T-cell (primary cell): ENCODE measurements at regions not wholly inside any gene's neighbourhood (a gene's known extent, or its start where the extent isn't known, plus 50 kb on each side); places are given as distances from the start of the nearest gene placed in this dataset.

Experiments
- ATAC-seq, 4 experiments: fragments of 200-7000 bp in 3 of 4; fragments of 150-1000 bp in 1 of 4; cut with Tn5 transposase; replicated peaks in 1 of 4; 1 replicate in 3 of 4; 2 replicates in 1 of 4; pipeline ENCODE4 v1.10.0; 2021; ENCODE audit warnings: moderate library complexity in 3 of 4, mild to moderate bottlenecking in 2 of 4, moderate number of reproducible peaks in 1 of 4
- CTCF ChIA-PET, 2 donors: fragments of 300-600 bp; sonication (Branson Sonifier 250); formaldehyde crosslinking; loops; one replicate each; lab custom pipeline; 2022; ENCODE audit warnings: antibody characterized with exemption in 2 of 2; lab: Charles Lee
- POLR2A ChIA-PET, 2 donors: fragments of 300-600 bp; sonication (Branson Sonifier 250); formaldehyde crosslinking; loops; one replicate each; lab custom pipeline; 2022; ENCODE audit warnings: antibody characterized with exemption in 2 of 2; lab: Charles Lee
- DNase-seq, 35 experiments: peaks; one replicate each; pipeline versions ENCODE4 v3.0.0 to v3.0.0-alpha.2; 2013 to 2023
- H3K27ac ChIP-seq: one replicate; pipeline ENCODE4 v1.5.1; 2013; ENCODE audit warnings: low read length
- H3K27me3 ChIP-seq, 2 experiments: replicated peaks in 1 of 2; 1 replicate in 1 of 2; 2 replicates in 1 of 2; pipeline versions ENCODE4 v1.6.1 to v1.7.0; 2013; ENCODE audit warnings: low read length in 1 of 2, mixed read lengths in 1 of 2; ENCODE audit not compliant: control insufficient read depth in 2 of 2, insufficient read depth in 2 of 2; ENCODE audit errors: extremely low read depth in 1 of 2
- H3K36me3 ChIP-seq, 2 donors: 1 replicate in 1 of 2; 2 replicates in 1 of 2; pipeline versions ENCODE4 v1.6.1 to v1.7.0; 2013; ENCODE audit warnings: low read length in 1 of 2; ENCODE audit not compliant: control insufficient read depth in 2 of 2, insufficient read depth in 1 of 2; ENCODE audit errors: extremely low read depth in 1 of 2
- H3K4me1 ChIP-seq, 2 experiments: 1 replicate in 1 of 2; 2 replicates in 1 of 2; pipeline versions ENCODE4 v1.6.1 to v1.7.0; 2013; ENCODE audit warnings: low read length in 2 of 2, mixed read lengths in 1 of 2; ENCODE audit not compliant: insufficient read depth in 2 of 2, control insufficient read depth in 1 of 2; ENCODE audit errors: extremely low read depth in 1 of 2
- H3K4me3 ChIP-seq, 2 donors: 1 replicate in 1 of 2; 2 replicates in 1 of 2; pipeline versions ENCODE4 v1.5.1 to v1.7.0; 2013; ENCODE audit warnings: mild to moderate bottlenecking in 2 of 2, low read length in 1 of 2, moderate library complexity in 1 of 2; ENCODE audit not compliant: control insufficient read depth in 1 of 2; ENCODE audit errors: extremely low read depth in 1 of 2
- H3K9me3 ChIP-seq: 2 replicates; pipeline ENCODE4 v1.7.0; 2013
- H3K27ac Mint-ChIP-seq, 2 donors: one replicate each; pipeline ENCODE4 v1.8.0; 2020 to 2021; ENCODE audit warnings: mild to moderate bottlenecking in 2 of 2, mixed read lengths in 2 of 2
- H3K27me3 Mint-ChIP-seq, 2 donors: one replicate each; pipeline ENCODE4 v1.8.0; 2021 to 2022; ENCODE audit warnings: mixed read lengths in 2 of 2
- H3K36me3 Mint-ChIP-seq: one replicate; pipeline ENCODE4 v1.8.0; 2021; ENCODE audit warnings: mixed read lengths
- H3K4me1 Mint-ChIP-seq, 3 donors: one replicate each; pipeline ENCODE4 v1.8.0; 2020 to 2022; ENCODE audit warnings: mixed read lengths in 3 of 3, mild to moderate bottlenecking in 1 of 3
- H3K4me3 Mint-ChIP-seq, 3 donors: one replicate each; pipeline ENCODE4 v1.8.0; 2020 to 2022; ENCODE audit warnings: mild to moderate bottlenecking in 3 of 3, mixed read lengths in 3 of 3, moderate library complexity in 3 of 3
- H3K9me3 Mint-ChIP-seq, 3 donors: one replicate each; pipeline ENCODE4 v1.8.0; 2020 to 2022; ENCODE audit warnings: mixed read lengths in 3 of 3
- WGBS: methylation state at CpG from one replicate; pipeline ENCODE4 v1.1.5; 2013; ENCODE audit warnings: missing lambda C conversion rate; ENCODE audit not compliant: insufficient coverage; 5-methylcytosine and 5-hydroxymethylcytosine counted together

- ATAC-seq (no peak), DNase-seq (no peak)
- no peaks in the 10 kb centered on the region for H3K9me3 ChIP-seq
- 47% methylated on average over 4 of the region's 5 CpGs for WGBS
- POLR2A ChIA-PET: no interaction called here
- H3K27me3 Mint-ChIP-seq: peaks cover 14 to 22% of the 10 kb centered on the region in 2 donors
- no peak overlapping the region for H3K4me3 ChIP-seq
- H3K4me1 ChIP-seq: no peaks in the 10 kb centered on the region
- H3K27ac Mint-ChIP-seq: no peak overlapping the region
- peaks cover 0 to 16% of the 10 kb centered on the region in 2 experiments for H3K27me3 ChIP-seq
- H3K9me3 Mint-ChIP-seq: no peaks in the 10 kb centered on the region
- no peaks in the 10 kb centered on the region for H3K36me3 Mint-ChIP-seq
- H3K4me3 Mint-ChIP-seq: no peak overlapping the region
- no peak overlapping the region for H3K27ac ChIP-seq
- CTCF ChIA-PET: no interaction called here
- no peaks in the 10 kb centered on the region for H3K36me3 ChIP-seq
- H3K4me1 Mint-ChIP-seq: no peaks in the 10 kb centered on the region
Measured at GRCh38 chr1:112056354-112056753, 66.9 kb upstream of the KCND3 start.

GRCh38 chr1:112057736-112058135, 68.3 kb upstream of the KCND3 start:
- no peaks in the 10 kb centered on the region for H3K9me3 ChIP-seq
- 76% methylated on average over 4 of the region's 5 CpGs for WGBS
- H3K36me3 ChIP-seq: no peaks in the 10 kb centered on the region
- CTCF ChIA-PET: no interaction called here
- Mint-ChIP-seq H3K9me3 (no peaks in the 10 kb centered on the region), H3K4me1 (no peaks in the 10 kb centered on the region), H3K4me3 (no peak overlapping the region), H3K27ac (no peak overlapping the region), H3K36me3 (no peaks in the 10 kb centered on the region), H3K27me3 (peaks cover 16 to 26% of the 10 kb centered on the region in 2 donors)
- H3K27me3 ChIP-seq: peaks cover 0 to 14% of the 10 kb centered on the region in 2 experiments
- no peak overlapping the region for H3K27ac ChIP-seq
- DNase-seq: no peak
- H3K4me1 ChIP-seq: no peaks in the 10 kb centered on the region
- H3K4me3 ChIP-seq: no peak overlapping the region
- POLR2A ChIA-PET: no interaction called here
- ATAC-seq: no peak

- Histone ChIP-seq H3K36me3 (no peaks in the 10 kb centered on the region), H3K4me1 (no peaks in the 10 kb centered on the region), H3K9me3 (no peaks in the 10 kb centered on the region), H3K4me3 (no peak overlapping the region), H3K27me3 (peaks cover 0 to 21% of the 10 kb centered on the region in 2 experiments), H3K27ac (no peak overlapping the region)
- ChIA-PET POLR2A (no interaction called here), CTCF (no interaction called here)
- DNase-seq (no peak), ATAC-seq (no peak)
- peaks cover 20 to 28% of the 10 kb centered on the region in 2 donors for H3K27me3 Mint-ChIP-seq
- H3K9me3 Mint-ChIP-seq: no peaks in the 10 kb centered on the region
- no peaks in the 10 kb centered on the region for H3K36me3 Mint-ChIP-seq
- WGBS: 78% methylated on average over 4 of the region's 7 CpGs
- H3K27ac Mint-ChIP-seq: no peak overlapping the region
- no peaks in the 10 kb centered on the region for H3K4me1 Mint-ChIP-seq
- no peak overlapping the region for H3K4me3 Mint-ChIP-seq
Measured at GRCh38 chr1:112058815-112059450, 69.5 kb upstream of the KCND3 start.

- H3K27me3 Mint-ChIP-seq: peaks cover 24 to 30% of the 10 kb centered on the region in 2 donors
- H3K27me3 ChIP-seq: peaks cover 0 to 24% of the 10 kb centered on the region in 2 experiments
- no peaks in the 10 kb centered on the region for H3K9me3 ChIP-seq
- no peaks in the 10 kb centered on the region for H3K36me3 Mint-ChIP-seq
- H3K27ac ChIP-seq: no peak overlapping the region
- POLR2A ChIA-PET: no interaction called here
- no peak overlapping the region for H3K4me3 ChIP-seq
- no peaks in the 10 kb centered on the region for H3K36me3 ChIP-seq
- no peaks in the 10 kb centered on the region for H3K4me1 ChIP-seq
- CTCF ChIA-PET: no interaction called here
- no peaks in the 10 kb centered on the region for H3K9me3 Mint-ChIP-seq
- DNase-seq (no peak), ATAC-seq (no peak)
- no peak overlapping the region for H3K4me3 Mint-ChIP-seq
- 67% methylated on average over 3 of the region's 6 CpGs for WGBS
- H3K27ac Mint-ChIP-seq: no peak overlapping the region
- H3K4me1 Mint-ChIP-seq: no peaks in the 10 kb centered on the region
Measured at GRCh38 chr1:112059679-112060078, 70.2 kb upstream of the KCND3 start.

- WGBS: no CpG with 5 or more reads among the region's 1 CpG
- ChIA-PET POLR2A (no interaction called here), CTCF (no interaction called here)
- ATAC-seq (no peak), DNase-seq (no peak)
- no peaks in the 10 kb centered on the region for H3K4me1 Mint-ChIP-seq
- no peak overlapping the region for H3K27ac Mint-ChIP-seq
- H3K27me3 Mint-ChIP-seq: peaks cover 22 to 36% of the 10 kb centered on the region in 2 donors
- no peaks in the 10 kb centered on the region for H3K9me3 ChIP-seq
- H3K27me3 ChIP-seq: peaks cover 0 to 26% of the 10 kb centered on the region in 2 experiments
- no peak overlapping the region for H3K27ac ChIP-seq
- H3K36me3 ChIP-seq: no peaks in the 10 kb centered on the region
- H3K36me3 Mint-ChIP-seq: no peaks in the 10 kb centered on the region
- no peak overlapping the region for H3K4me3 Mint-ChIP-seq
- H3K4me1 ChIP-seq: no peaks in the 10 kb centered on the region
- no peak overlapping the region for H3K4me3 ChIP-seq
- H3K9me3 Mint-ChIP-seq: no peaks in the 10 kb centered on the region
Measured at GRCh38 chr1:112060261-112060660, 70.8 kb upstream of the KCND3 start.

- H3K36me3 ChIP-seq: no peaks in the 10 kb centered on the region
- no peaks in the 10 kb centered on the region for H3K9me3 Mint-ChIP-seq
- peaks cover 0 to 27% of the 10 kb centered on the region in 2 experiments for H3K27me3 ChIP-seq
- H3K27ac Mint-ChIP-seq: no peak overlapping the region
- DNase-seq (no peak), ATAC-seq (no peak)
- H3K4me3 ChIP-seq: no peak overlapping the region
- CTCF ChIA-PET: no interaction called here
- WGBS: 77% methylated on average over 5 of the region's 5 CpGs
- peaks cover 26 to 36% of the 10 kb centered on the region in 2 donors for H3K27me3 Mint-ChIP-seq
- no peaks in the 10 kb centered on the region for H3K4me1 ChIP-seq
- no peaks in the 10 kb centered on the region for H3K4me1 Mint-ChIP-seq
- POLR2A ChIA-PET: no interaction called here
- no peaks in the 10 kb centered on the region for H3K36me3 Mint-ChIP-seq
- no peak overlapping the region for H3K27ac ChIP-seq
- no peak overlapping the region for H3K4me3 Mint-ChIP-seq
- no peaks in the 10 kb centered on the region for H3K9me3 ChIP-seq
Measured at GRCh38 chr1:112061056-112061455, 71.6 kb upstream of the KCND3 start.

- no peak overlapping the region for H3K4me3 ChIP-seq
- 75% methylated on average over 2 of the region's 4 CpGs for WGBS
- H3K27ac Mint-ChIP-seq: no peak overlapping the region
- H3K27me3 ChIP-seq: peaks cover 0 to 26% of the 10 kb centered on the region in 2 experiments
- peaks cover 29 to 35% of the 10 kb centered on the region in 2 donors for H3K27me3 Mint-ChIP-seq
- no peak for ATAC-seq
- no peaks in the 10 kb centered on the region for H3K36me3 Mint-ChIP-seq
- ChIA-PET CTCF (no interaction called here), POLR2A (no interaction called here)
- no peaks in the 10 kb centered on the region for H3K36me3 ChIP-seq
- DNase-seq: no peak
- no peak overlapping the region for H3K4me3 Mint-ChIP-seq
- no peaks in the 10 kb centered on the region for H3K9me3 ChIP-seq
- H3K4me1 Mint-ChIP-seq: no peaks in the 10 kb centered on the region
- no peaks in the 10 kb centered on the region for H3K9me3 Mint-ChIP-seq
- H3K27ac ChIP-seq: no peak overlapping the region
- no peaks in the 10 kb centered on the region for H3K4me1 ChIP-seq
Measured at GRCh38 chr1:112061901-112062320, 72.4 kb upstream of the KCND3 start.
